Adrenal gland (tissue), 5 donors: ENCODE measurements at regions not wholly inside any gene's neighbourhood (a gene's known extent, or its start where the extent isn't known, plus 50 kb on each side); places are given as distances from the start of the nearest gene placed in this dataset.

ENCODE experiments used
- POLR2A ChIP-seq, 2 donors: fragments of 450-650 bp; IDR thresholded peaks; one replicate each; pipeline ENCODE4 v1.6.1; 2017; ENCODE audit warnings: antibody characterized with exemption in 2 of 2, mild to moderate bottlenecking in 2 of 2, moderate library complexity in 1 of 2
- TF ChIP-seq, protein P1 (sequence below), 6 experiments: fragments of 450-650 bp in 4 of 6; fragments of 200-600 bp in 2 of 6; sonication (generic) in 1 of 6; IDR thresholded peaks; 1 replicate in 5 of 6; 2 replicates in 1 of 6; pipeline versions ENCODE4 v1.5.1 to v1.8.0; 2016 to 2021; ENCODE audit warnings: antibody characterized with exemption in 6 of 6, mild to moderate bottlenecking in 2 of 6, moderate library complexity in 1 of 6
- donor health status: DM: no; HTN: no; CAD: no.

- TF ChIP-seq, protein P1, sequence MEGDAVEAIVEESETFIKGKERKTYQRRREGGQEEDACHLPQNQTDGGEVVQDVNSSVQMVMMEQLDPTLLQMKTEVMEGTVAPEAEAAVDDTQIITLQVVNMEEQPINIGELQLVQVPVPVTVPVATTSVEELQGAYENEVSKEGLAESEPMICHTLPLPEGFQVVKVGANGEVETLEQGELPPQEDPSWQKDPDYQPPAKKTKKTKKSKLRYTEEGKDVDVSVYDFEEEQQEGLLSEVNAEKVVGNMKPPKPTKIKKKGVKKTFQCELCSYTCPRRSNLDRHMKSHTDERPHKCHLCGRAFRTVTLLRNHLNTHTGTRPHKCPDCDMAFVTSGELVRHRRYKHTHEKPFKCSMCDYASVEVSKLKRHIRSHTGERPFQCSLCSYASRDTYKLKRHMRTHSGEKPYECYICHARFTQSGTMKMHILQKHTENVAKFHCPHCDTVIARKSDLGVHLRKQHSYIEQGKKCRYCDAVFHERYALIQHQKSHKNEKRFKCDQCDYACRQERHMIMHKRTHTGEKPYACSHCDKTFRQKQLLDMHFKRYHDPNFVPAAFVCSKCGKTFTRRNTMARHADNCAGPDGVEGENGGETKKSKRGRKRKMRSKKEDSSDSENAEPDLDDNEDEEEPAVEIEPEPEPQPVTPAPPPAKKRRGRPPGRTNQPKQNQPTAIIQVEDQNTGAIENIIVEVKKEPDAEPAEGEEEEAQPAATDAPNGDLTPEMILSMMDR (IDR thresholded peaks at IDR 0.05) = no peak
- no peak for TF ChIP-seq POLR2A (IDR thresholded peaks at IDR 0.05)
Observed at GRCh38 chr12:23376238-23376637, 573.2 kb downstream of the SOX5 start.
